ENCODE measurements at regions not wholly inside any gene's neighbourhood (a gene's known extent, or its start where the extent isn't known, plus 50 kb on each side); places are given as distances from the start of the nearest gene placed in this dataset.

- TF ChIP-seq, protein P1, sequence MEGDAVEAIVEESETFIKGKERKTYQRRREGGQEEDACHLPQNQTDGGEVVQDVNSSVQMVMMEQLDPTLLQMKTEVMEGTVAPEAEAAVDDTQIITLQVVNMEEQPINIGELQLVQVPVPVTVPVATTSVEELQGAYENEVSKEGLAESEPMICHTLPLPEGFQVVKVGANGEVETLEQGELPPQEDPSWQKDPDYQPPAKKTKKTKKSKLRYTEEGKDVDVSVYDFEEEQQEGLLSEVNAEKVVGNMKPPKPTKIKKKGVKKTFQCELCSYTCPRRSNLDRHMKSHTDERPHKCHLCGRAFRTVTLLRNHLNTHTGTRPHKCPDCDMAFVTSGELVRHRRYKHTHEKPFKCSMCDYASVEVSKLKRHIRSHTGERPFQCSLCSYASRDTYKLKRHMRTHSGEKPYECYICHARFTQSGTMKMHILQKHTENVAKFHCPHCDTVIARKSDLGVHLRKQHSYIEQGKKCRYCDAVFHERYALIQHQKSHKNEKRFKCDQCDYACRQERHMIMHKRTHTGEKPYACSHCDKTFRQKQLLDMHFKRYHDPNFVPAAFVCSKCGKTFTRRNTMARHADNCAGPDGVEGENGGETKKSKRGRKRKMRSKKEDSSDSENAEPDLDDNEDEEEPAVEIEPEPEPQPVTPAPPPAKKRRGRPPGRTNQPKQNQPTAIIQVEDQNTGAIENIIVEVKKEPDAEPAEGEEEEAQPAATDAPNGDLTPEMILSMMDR (IDR thresholded peaks at IDR 0.05), result no peak
- no peak for TF ChIP-seq POLR2A (IDR thresholded peaks at IDR 0.05)
Measured at GRCh38 chr20:56174416-56174815, 74.1 kb upstream of the MC3R start.
